H1 (cell line): ENCODE measurements at regions not wholly inside any gene's neighbourhood (a gene's known extent, or its start where the extent isn't known, plus 50 kb on each side); places are given as distances from the start of the nearest gene placed in this dataset.

Source experiments
- CTCF ChIA-PET: fragments of 300-600 bp; sonication (Branson Sonifier 250); formaldehyde crosslinking; loops from one replicate; lab custom pipeline; 2021; ENCODE audit not compliant: partially characterized antibody; lab: Charles Lee
- POLR2A ChIA-PET: fragments of 300-600 bp; sonication (Branson Sonifier 250); formaldehyde crosslinking; loops from one replicate; lab custom pipeline; 2021; ENCODE audit warnings: inconsistent platforms; ENCODE audit not compliant: partially characterized antibody; lab: Charles Lee
- DNase-seq, 2 experiments: peaks; one replicate each; pipeline versions ENCODE4 v3.0.0 to v3.0.0-alpha.2; 2010 to 2022; ENCODE audit warnings: low spot score in 2 of 2, low read depth in 1 of 2, mixed read lengths in 1 of 2
- FAIRE-seq: peaks from 2 replicates; lab custom pipeline; 2011; peaks lifted over from hg19 to GRCh38; lab: Jason Lieb, UNC
- H2AFZ ChIP-seq: 2 replicates; pipeline ENCODE4 v1.8.1; 2012; ENCODE audit warnings: low read length, inconsistent platforms
- H2AK5ac ChIP-seq: 2 replicates; pipeline ENCODE4 v1.6.1; 2013; ENCODE audit warnings: low read depth, low read length
- H2BK120ac ChIP-seq: replicated peaks from 2 replicates; pipeline ENCODE3; 2013; ENCODE audit warnings: low read depth, low read length, inconsistent platforms
- H2BK12ac ChIP-seq: 2 replicates; pipeline ENCODE4 v1.6.1; 2013; ENCODE audit warnings: low read depth, low read length
- H2BK15ac ChIP-seq: 2 replicates; pipeline ENCODE4 v1.6.1; 2013; ENCODE audit warnings: low read length
- H2BK20ac ChIP-seq: 2 replicates; pipeline ENCODE4 v1.6.1; 2013; ENCODE audit warnings: low read length
- H2BK5ac ChIP-seq: 2 replicates; pipeline ENCODE4 v1.6.1; 2013; ENCODE audit warnings: low read depth, low read length
- H3K14ac ChIP-seq: 2 replicates; pipeline ENCODE4 v1.6.1; 2013; ENCODE audit warnings: inconsistent platforms; ENCODE audit not compliant: insufficient read length
- H3K18ac ChIP-seq: 2 replicates; pipeline ENCODE4 v1.6.1; 2013; ENCODE audit warnings: low read length; ENCODE audit errors: extremely low read depth
- H3K23ac ChIP-seq: 2 replicates; pipeline ENCODE4 v1.6.1; 2013; ENCODE audit warnings: inconsistent platforms; ENCODE audit not compliant: insufficient read length
- H3K23me2 ChIP-seq: 2 replicates; pipeline ENCODE4 v1.6.1; 2013; ENCODE audit warnings: low read depth, low read length
- H3K27ac ChIP-seq: 2 replicates; pipeline ENCODE4 v1.6.1; 2011; ENCODE audit warnings: low read depth, low read length, inconsistent platforms
- H3K27me3 ChIP-seq, 4 experiments: replicated peaks in 1 of 4; 1 replicate in 1 of 4; 2 replicates in 3 of 4; pipeline versions ENCODE4 v1.6.1 to v1.8.1; 2011 to 2013; ENCODE audit warnings: low read length in 3 of 4, mild to moderate bottlenecking in 3 of 4, inconsistent platforms in 2 of 4, mixed read lengths in 2 of 4, moderate library complexity in 1 of 4; ENCODE audit not compliant: control insufficient read depth in 3 of 4, insufficient read depth in 3 of 4; ENCODE audit errors: extremely low read depth in 1 of 4
- H3K36me3 ChIP-seq, 4 experiments: 2 replicates each; pipeline versions ENCODE4 v1.6.1 to v1.8.1; 2011 to 2013; ENCODE audit warnings: mild to moderate bottlenecking in 4 of 4, low read length in 3 of 4, moderate library complexity in 2 of 4, control low read depth in 1 of 4, inconsistent platforms in 1 of 4; ENCODE audit not compliant: insufficient read depth in 4 of 4, control insufficient read depth in 2 of 4
- H3K4ac ChIP-seq: replicated peaks from 2 replicates; pipeline ENCODE3; 2013; ENCODE audit warnings: low read length, low read depth, mixed read lengths, inconsistent platforms; ENCODE audit not compliant: insufficient read length
- H3K4me1 ChIP-seq, 4 experiments: replicated peaks in 1 of 4; 1 replicate in 1 of 4; 2 replicates in 3 of 4; pipeline versions ENCODE4 v1.6.1 to v1.8.1; 2011 to 2013; ENCODE audit warnings: low read length in 3 of 4, inconsistent platforms in 2 of 4, mixed read lengths in 1 of 4; ENCODE audit not compliant: insufficient read depth in 4 of 4, control insufficient read depth in 3 of 4
- H3K4me2 ChIP-seq, 2 experiments: 2 replicates each; pipeline versions ENCODE4 v1.6.1 to v1.8.1; 2011 to 2013; ENCODE audit warnings: low read depth in 2 of 2, low read length in 2 of 2, control low read depth in 1 of 2, inconsistent platforms in 1 of 2, mild to moderate bottlenecking in 1 of 2; ENCODE audit not compliant: insufficient read depth in 1 of 2
- H3K4me3 ChIP-seq, 4 experiments: fragments of 200-600, 300-600 bp in 1 of 4; sonication (generic), shearing (Covaris generic), sonication (Bioruptor Twin) in 1 of 4; 2 replicates each; pipeline versions ENCODE4 v1.5.1 to v1.8.1; 2011 to 2016; ENCODE audit warnings: low read length in 4 of 4, low read depth in 3 of 4, control low read depth in 2 of 4, inconsistent platforms in 2 of 4, mild to moderate bottlenecking in 2 of 4, mixed read lengths in 1 of 4, moderate library complexity in 1 of 4; ENCODE audit not compliant: insufficient read depth in 2 of 4; ENCODE audit errors: extremely low read depth in 1 of 4
- H3K56ac ChIP-seq: replicated peaks from 2 replicates; pipeline ENCODE3; 2013; ENCODE audit warnings: low read depth, mild to moderate bottlenecking, mixed read lengths, low read length, inconsistent platforms; ENCODE audit not compliant: insufficient read length
- H3K79me1 ChIP-seq: 2 replicates; pipeline ENCODE4 v1.6.1; 2013; ENCODE audit warnings: low read depth, low read length, control low read depth
- H3K79me2 ChIP-seq, 2 experiments: 2 replicates each; pipeline versions ENCODE4 v1.6.1 to v1.8.1; 2012 to 2013; ENCODE audit warnings: low read length in 2 of 2, mild to moderate bottlenecking in 2 of 2, inconsistent platforms in 1 of 2; ENCODE audit not compliant: insufficient read depth in 2 of 2, control insufficient read depth in 1 of 2
- H3K9ac ChIP-seq, 4 experiments: replicated peaks in 1 of 4; 1 replicate in 1 of 4; 2 replicates in 3 of 4; pipeline versions ENCODE4 v1.6.1 to v1.8.1; 2011 to 2013; ENCODE audit warnings: low read depth in 3 of 4, low read length in 3 of 4, control low read depth in 2 of 4, mild to moderate bottlenecking in 2 of 4, moderate library complexity in 2 of 4, inconsistent platforms in 1 of 4; ENCODE audit errors: extremely low read depth in 1 of 4
- H3K9me3 ChIP-seq, 2 experiments: 2 replicates each; pipeline versions ENCODE4 v1.6.1 to v1.8.1; 2012 to 2013; ENCODE audit warnings: mild to moderate bottlenecking in 2 of 2, moderate library complexity in 2 of 2, control low read depth in 1 of 2, inconsistent platforms in 1 of 2, low read depth in 1 of 2, low read length in 1 of 2, mixed read lengths in 1 of 2; ENCODE audit not compliant: insufficient read depth in 2 of 2
- H4K20me1 ChIP-seq, 2 experiments: replicated peaks in 1 of 2; 2 replicates each; pipeline versions ENCODE3 to v1.8.1; 2011 to 2013; ENCODE audit warnings: inconsistent platforms in 2 of 2, low read length in 2 of 2, mild to moderate bottlenecking in 1 of 2; ENCODE audit not compliant: insufficient read depth in 2 of 2, control insufficient read depth in 1 of 2
- H4K5ac ChIP-seq: 2 replicates; pipeline ENCODE4 v1.6.1; 2013; ENCODE audit warnings: low read length, low read depth, mixed read lengths, inconsistent platforms; ENCODE audit not compliant: insufficient read length
- H4K8ac ChIP-seq: 2 replicates; pipeline ENCODE4 v1.8.0; 2013; ENCODE audit warnings: mild to moderate bottlenecking, moderate library complexity, low read length, inconsistent platforms; ENCODE audit not compliant: insufficient read depth; ENCODE audit errors: extremely low read depth
- H4K91ac ChIP-seq: replicated peaks from 2 replicates; pipeline ENCODE3; 2013; ENCODE audit warnings: low read length, mixed read lengths, inconsistent platforms; ENCODE audit not compliant: insufficient read length
- ATF3 ChIP-seq: IDR thresholded peaks from 2 replicates; pipeline ENCODE4 v1.6.1; 2011; ENCODE audit warnings: low read depth, mild to moderate bottlenecking, low read length; ENCODE audit not compliant: insufficient read depth
- CEBPB ChIP-seq: IDR thresholded peaks from 2 replicates; pipeline ENCODE4 v1.6.1; 2012; ENCODE audit warnings: low read depth, low read length
- CREB1 ChIP-seq: IDR thresholded peaks from 2 replicates; pipeline ENCODE4 v1.6.1; 2012; ENCODE audit warnings: inconsistent platforms
- CTCF ChIP-seq, 3 experiments: IDR thresholded peaks; 1 replicate in 2 of 3; 2 replicates in 1 of 3; pipeline versions ENCODE4 v1.5.1 to v1.6.1; 2011; ENCODE audit warnings: low read length in 3 of 3, mild to moderate bottlenecking in 3 of 3, inconsistent platforms in 2 of 3, low read depth in 1 of 3, moderate library complexity in 1 of 3; ENCODE audit not compliant: insufficient read depth in 1 of 3; ENCODE audit errors: control extremely low read depth in 1 of 3
- FOSL1 ChIP-seq: IDR thresholded peaks from 2 replicates; pipeline ENCODE4 v1.6.1; 2011; ENCODE audit warnings: mild to moderate bottlenecking, low read depth, low read length, moderate library complexity; ENCODE audit not compliant: insufficient read depth
- KDM4A ChIP-seq: IDR thresholded peaks from one replicate; pipeline ENCODE4 v1.7.1; 2012; ENCODE audit warnings: low read depth, mild to moderate bottlenecking, moderate library complexity, low read length, inconsistent platforms; ENCODE audit not compliant: severe bottlenecking
- MAFK ChIP-seq: IDR thresholded peaks from 2 replicates; pipeline ENCODE4 v1.6.1; 2012; ENCODE audit warnings: low read depth, mild to moderate bottlenecking, improper control_type of control experiment, low read length
- SAP30 ChIP-seq: fragments of 300-600 bp; sonication (generic); IDR thresholded peaks from 2 replicates; pipeline ENCODE4 v1.7.1; 2012; ENCODE audit warnings: low read length, moderate library complexity, mild to moderate bottlenecking, inconsistent platforms; ENCODE audit not compliant: insufficient read depth, insufficient replicate concordance
- SIN3A ChIP-seq, 2 experiments: IDR thresholded peaks in 1 of 2; conservative IDR thresholded peaks in 1 of 2; 2 replicates each; pipeline ENCODE4 v1.6.1; 2011 to 2012; ENCODE audit warnings: low read length in 2 of 2, improper control_type of control experiment in 1 of 2, low read depth in 1 of 2, mild to moderate bottlenecking in 1 of 2
- SP4 ChIP-seq: IDR thresholded peaks from 2 replicates; pipeline ENCODE4 v1.6.1; 2012; ENCODE audit warnings: low read length, inconsistent platforms
- TAF7 ChIP-seq: optimal IDR thresholded peaks from 2 replicates; pipeline ENCODE3; 2011; ENCODE audit warnings: low read depth, mild to moderate bottlenecking, inconsistent platforms, low read length, moderate library complexity, borderline replicate concordance
- WGBS, 2 experiments: shearing (Covaris generic) in 1 of 2; methylation state at CpG; one replicate each; pipeline versions ENCODE4 v1.1.6 to v1.1.7; 2013 to 2015; ENCODE audit warnings: low lambda C conversion rate in 2 of 2, mixed read lengths in 2 of 2, inconsistent platforms in 1 of 2, low coverage in 1 of 2, missing lambda C conversion rate in 1 of 2; ENCODE audit not compliant: insufficient replicate concordance in 2 of 2, insufficient coverage in 1 of 2, insufficient read length in 1 of 2; ENCODE audit errors: extremely low coverage in 1 of 2, missing lambda C conversion rate in 1 of 2; 5-methylcytosine and 5-hydroxymethylcytosine counted together

- no peak overlapping the region for H3K9ac ChIP-seq
- no peak overlapping the region for H2AK5ac ChIP-seq
- H3K14ac ChIP-seq = no peak overlapping the region
- no peak overlapping the region for H2AFZ ChIP-seq
- no peaks in the 10 kb centered on the region for H3K36me3 ChIP-seq
- no peak overlapping the region for H2BK5ac ChIP-seq
- H4K20me1 ChIP-seq = no peaks in the 10 kb centered on the region
- no peak overlapping the region for H4K5ac ChIP-seq
- H3K56ac ChIP-seq = no peak overlapping the region
- no peak overlapping the region for H2BK20ac ChIP-seq
- no peak overlapping the region for H3K23ac ChIP-seq
- no peak overlapping the region for H2BK120ac ChIP-seq
- no peak overlapping the region for H4K8ac ChIP-seq
- no peaks in the 10 kb centered on the region for H3K4me1 ChIP-seq
- H3K9me3 ChIP-seq = no peaks in the 10 kb centered on the region
- H3K79me1 ChIP-seq = no peaks in the 10 kb centered on the region
- H3K23me2 ChIP-seq = no peaks in the 10 kb centered on the region
- H3K4me3 ChIP-seq = no peak overlapping the region
- POLR2A ChIA-PET = no interaction called here
- H3K18ac ChIP-seq = no peak overlapping the region
- no peak overlapping the region for H4K91ac ChIP-seq
- no peaks in the 10 kb centered on the region for H3K27me3 ChIP-seq
- no peak for DNase-seq
- CTCF ChIA-PET = interaction anchor here (0.6 to 1.6 kb wide), 8 partner anchors 9 to 417 kb away, joined by 3 to 5 read pairs (median 3); no protein-coding TSS in a partner anchor
- no peak overlapping the region for H3K4ac ChIP-seq
- no peaks in the 10 kb centered on the region for H3K79me2 ChIP-seq
- 0 out of 2 replicates have a peak overlapping the region, but pooled peaks have one; percentile 55 for H2BK15ac ChIP-seq
- H3K27ac ChIP-seq = no peak overlapping the region
- 0 out of 2 replicates have a peak overlapping the region, but pooled peaks have one; percentile 29 for H2BK12ac ChIP-seq
- no peak for FAIRE-seq
- H3K4me2 ChIP-seq = no peak overlapping the region
- WGBS, 2 experiments = 88% methylated on average over 9 of the region's 9 CpGs; no CpG with 5 or more reads in 1 of the 2 experiments
- no peak for TF ChIP-seq CEBPB
- no peak for TF ChIP-seq KDM4A
- no peak for TF ChIP-seq MAFK
- no peak for TF ChIP-seq SAP30
- TF ChIP-seq FOSL1 = no peak
- TF ChIP-seq CTCF (IDR thresholded peaks at IDR 0.05; ENCODE audit: control extremely low read depth in 1 of 3, insufficient read depth in 1 of 3, low read depth in 1 of 3, low read length in 3 of 3) = no peak
- TF ChIP-seq TAF7 = no peak
- TF ChIP-seq SIN3A (conservative IDR thresholded peaks at IDR 0.05 in 1 of 2, IDR thresholded peaks at IDR 0.05 in 1 of 2; ENCODE audit: low read depth in 1 of 2, low read length in 2 of 2) = no peak
- TF ChIP-seq ATF3 = no peak
- TF ChIP-seq CREB1 = no peak
- TF ChIP-seq SP4 = no peak
Measured at GRCh38 chr6:43921039-43921438, 151.0 kb downstream of the VEGFA start.
